ENCODE measurements at regions not wholly inside any gene's neighbourhood (a gene's known extent, or its start where the extent isn't known, plus 50 kb on each side); places are given as distances from the start of the nearest gene placed in this dataset.
"Not testable (repeated sequence)": the region's sequence is repeated elsewhere in the genome, so short reads cannot be mapped to it uniquely, and the experiment has no call there.

DNA sequence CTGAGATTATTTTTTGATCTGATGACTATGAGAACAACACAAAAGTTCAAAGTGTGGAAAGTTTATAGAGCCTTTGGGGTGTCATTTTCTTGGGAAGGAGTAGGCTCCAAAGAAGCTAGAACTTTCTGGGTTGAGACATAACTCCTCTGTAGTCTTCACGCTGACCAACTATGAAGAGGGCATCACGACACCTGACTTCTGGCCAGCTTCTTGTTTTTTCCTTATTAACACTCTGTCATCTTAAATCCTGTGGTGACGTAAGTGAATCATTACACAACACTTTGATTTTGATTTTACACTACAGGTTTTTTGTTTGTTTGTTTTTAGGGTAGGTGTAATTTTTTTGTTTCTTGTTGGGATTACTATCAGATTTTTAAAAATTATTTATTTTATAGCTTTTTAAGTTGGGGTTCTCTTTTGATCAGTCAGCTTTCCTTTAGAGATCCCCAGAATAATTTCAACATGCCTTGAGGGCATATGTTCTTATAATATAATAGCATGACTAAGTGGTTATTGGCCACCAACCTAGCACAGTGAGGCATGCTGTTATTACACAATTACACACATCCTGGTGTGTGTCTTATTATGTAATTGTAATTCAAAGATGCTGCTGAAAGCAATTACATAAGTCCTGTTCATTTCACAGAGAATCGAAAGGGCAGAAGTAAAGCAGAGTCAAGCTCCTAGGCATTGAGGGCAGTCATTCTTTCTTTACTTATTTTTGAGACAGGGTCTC is 281.6 kb upstream of the NOTCH2NLA start:
- TF ChIP-seq, protein P1, sequence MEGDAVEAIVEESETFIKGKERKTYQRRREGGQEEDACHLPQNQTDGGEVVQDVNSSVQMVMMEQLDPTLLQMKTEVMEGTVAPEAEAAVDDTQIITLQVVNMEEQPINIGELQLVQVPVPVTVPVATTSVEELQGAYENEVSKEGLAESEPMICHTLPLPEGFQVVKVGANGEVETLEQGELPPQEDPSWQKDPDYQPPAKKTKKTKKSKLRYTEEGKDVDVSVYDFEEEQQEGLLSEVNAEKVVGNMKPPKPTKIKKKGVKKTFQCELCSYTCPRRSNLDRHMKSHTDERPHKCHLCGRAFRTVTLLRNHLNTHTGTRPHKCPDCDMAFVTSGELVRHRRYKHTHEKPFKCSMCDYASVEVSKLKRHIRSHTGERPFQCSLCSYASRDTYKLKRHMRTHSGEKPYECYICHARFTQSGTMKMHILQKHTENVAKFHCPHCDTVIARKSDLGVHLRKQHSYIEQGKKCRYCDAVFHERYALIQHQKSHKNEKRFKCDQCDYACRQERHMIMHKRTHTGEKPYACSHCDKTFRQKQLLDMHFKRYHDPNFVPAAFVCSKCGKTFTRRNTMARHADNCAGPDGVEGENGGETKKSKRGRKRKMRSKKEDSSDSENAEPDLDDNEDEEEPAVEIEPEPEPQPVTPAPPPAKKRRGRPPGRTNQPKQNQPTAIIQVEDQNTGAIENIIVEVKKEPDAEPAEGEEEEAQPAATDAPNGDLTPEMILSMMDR (IDR thresholded peaks at IDR 0.05): not testable (repeated sequence)
- not testable (repeated sequence) for TF ChIP-seq POLR2A (IDR thresholded peaks at IDR 0.05)
